NCI-H2081 treated with DMSO at 0.1 percent for 48 hours (cell line): ENCODE measurements at regions not wholly inside any gene's neighbourhood (a gene's known extent, or its start where the extent isn't known, plus 50 kb on each side); places are given as distances from the start of the nearest gene placed in this dataset.
"Not testable (repeated sequence)": the region's sequence is repeated elsewhere in the genome, so short reads cannot be mapped to it uniquely, and the experiment has no call there.

Experiments used
- DNase-seq: peaks from one replicate; lab custom pipeline; 2025; lab: John Stamatoyannopoulos, UW

DNA sequence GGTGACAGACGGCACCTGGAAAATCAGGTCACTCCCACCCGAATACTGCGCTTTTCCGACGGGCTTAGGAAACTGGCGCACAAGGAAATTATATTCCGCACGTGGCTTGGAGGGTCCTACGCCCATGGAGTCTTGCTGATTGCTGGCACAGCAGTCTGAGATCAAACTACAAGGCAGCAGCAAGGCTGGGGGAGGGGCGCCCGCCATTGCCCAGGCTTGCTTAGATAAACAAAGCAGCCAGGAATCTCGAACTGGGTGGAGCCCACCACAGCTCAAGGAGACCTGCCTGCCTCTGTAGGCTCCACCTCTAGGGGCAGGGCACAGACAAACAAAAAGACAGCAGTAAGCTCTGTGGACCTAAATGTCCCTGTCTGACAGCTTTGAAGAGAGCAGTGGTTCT, 394.3 kb downstream of the PTH2R start:
- DNase-seq, result not testable (repeated sequence)

DNA sequence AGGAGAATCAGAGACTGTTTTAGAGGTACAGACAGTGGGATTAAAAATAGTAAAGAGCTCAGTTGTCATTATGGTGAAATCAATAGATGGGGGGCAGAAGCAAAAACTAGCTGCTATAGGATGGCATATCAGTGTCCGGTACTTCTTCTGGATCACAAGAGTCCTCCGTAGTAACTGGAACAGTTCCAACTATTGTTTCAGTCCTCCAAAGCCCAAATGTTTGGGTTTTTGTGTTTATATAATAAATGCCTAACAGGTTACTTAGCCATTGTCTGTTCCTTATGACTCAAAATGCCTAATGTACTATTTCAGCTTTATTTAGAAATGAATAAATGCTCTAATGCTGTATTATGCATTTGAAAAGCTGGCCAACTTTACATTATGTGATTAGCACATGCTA, 401.2 kb downstream of the PTH2R start:
- no peak for DNase-seq

DNA sequence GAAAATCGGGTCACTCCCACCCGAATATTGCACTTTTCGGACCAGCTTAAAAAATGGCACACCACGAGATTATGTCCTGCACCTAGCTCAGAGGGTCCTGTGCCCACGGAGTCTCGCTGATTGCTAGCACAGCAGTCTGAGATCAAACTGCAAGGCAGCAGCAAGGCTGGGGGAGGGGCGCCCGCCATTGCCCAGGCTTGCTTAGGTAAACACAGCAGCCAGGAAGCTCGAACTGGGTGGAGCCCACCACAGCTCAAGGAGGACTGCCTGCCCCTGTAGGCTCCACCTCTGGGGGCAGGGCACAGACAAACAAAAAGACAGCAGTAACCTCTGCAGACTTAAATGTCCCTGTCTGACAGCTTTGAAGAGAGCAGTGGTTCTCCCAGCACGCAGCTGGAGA, 405.3 kb downstream of the PTH2R start:
- DNase-seq, result not testable (repeated sequence)

DNA sequence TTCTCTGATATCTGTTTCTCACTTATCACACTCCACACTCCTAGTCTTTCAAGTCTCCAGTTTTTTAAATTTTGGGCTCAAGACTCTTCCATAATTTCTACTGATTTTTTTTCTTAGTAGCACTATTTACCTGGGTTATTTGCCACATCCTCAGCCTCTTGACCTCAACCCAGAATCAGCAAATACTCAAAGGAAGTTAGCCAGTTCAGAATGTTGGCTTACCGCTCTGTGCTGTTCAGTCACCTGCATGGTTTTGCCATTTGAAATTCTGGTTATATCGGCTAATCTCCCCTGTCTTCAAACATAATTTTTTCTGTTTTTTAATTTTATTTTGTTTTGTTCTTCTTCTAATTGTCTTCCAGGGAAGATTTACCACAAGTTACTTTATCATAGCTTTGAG, 412.6 kb downstream of the PTH2R start:
- no peak for DNase-seq

DNA sequence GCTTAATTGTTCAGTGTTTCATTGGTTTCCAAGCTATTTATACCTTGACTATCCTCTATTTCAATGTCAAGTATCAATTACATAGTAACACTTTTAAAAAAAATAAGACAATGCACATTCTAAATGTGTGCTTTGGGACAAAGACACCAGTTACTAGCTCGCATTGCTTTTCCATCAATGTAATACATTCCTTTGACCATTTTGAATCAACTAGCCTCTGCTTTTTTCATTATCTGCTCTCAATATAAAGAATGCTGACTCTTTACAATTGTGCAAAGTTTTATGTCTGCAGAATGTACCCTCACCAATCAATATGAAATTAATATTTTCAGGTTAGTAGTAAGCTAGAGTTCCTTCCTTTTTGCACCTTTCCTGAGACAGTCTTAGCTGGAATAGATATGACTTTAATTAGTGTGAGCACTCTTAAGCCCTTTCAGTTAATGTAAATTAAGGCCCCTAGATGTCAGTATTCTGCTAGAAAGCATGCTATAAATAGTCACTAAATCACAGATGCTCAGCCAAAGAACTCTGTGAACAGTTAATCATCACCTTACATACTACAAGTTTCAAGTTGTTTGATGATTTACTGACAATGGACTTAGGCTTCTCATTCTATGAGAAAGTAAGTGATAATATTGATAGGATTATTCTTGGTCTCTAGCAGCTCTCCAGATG, 413.6 kb downstream of the PTH2R start:
- peak; percentile 19 for DNase-seq

DNA sequence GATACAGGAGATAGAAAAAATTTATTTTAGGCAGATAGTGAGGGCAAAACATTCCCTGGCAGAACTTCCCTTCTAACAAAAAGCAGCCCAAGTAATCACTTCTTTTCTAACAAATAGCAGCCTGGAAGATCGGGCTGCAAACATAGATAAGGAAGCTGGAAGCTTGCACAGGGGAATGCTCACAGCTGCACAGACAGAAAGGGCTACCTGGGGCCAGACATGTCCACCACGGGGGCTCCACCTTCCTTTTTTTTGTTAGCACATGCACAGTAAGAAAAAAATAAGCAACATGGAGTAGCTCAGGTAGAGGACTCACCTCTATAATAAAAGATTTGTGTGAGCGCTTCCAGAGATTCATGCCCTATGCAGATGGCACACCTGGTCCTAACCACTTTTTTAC, 420.5 kb downstream of the PTH2R start:
- no peak for DNase-seq

DNA sequence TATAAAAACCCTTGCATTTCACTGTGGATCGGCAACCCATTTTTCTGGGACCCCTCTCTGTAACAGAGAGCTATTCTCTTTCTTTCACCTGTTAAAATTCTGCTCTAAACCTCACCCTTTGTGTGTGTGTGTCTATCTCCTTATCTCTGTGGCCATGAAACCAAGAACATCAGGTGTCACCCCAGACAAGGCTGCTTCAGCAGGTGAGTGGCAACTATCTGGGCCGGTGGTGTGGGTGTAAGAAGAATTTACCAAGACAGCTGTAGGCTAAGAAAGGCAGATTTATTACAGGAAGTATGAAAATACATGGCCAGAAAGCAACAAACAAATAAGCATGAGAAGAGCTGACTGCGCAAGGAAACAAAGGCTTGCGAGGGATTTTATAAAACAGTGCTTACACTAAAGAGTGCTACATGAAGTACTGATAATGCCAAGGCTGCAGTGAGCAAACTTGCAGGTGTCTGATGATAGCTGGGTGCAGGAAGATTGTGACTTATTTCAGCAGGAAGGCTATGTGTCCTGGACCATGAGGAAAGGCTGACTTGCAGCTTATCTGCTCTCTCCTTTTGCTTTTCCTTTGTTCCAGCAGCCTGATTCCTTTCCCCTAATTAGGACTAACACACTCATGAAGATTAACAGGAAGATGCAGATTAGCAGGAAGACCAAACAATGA, 421.1 kb downstream of the PTH2R start:
- no peak for DNase-seq

DNA sequence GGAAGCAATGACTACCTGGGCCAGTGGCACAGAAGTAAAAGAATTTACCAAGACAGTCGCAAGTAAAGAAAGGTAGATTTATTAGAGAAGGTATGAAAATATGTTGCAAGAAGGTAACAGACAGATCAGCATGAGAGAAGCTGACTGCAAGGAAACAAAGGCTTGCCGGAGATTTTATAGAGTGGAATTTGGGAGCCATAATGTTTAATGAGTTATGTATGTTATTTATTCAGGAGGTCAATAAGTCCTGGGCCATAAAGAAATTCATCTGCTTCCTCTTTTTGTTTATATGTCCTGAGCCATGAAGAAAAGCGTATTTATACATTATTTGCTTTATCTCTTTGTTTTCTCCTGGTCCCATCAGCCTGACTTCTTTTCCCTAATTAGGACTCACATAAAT, 423.6 kb downstream of the PTH2R start:
- no peak for DNase-seq

DNA sequence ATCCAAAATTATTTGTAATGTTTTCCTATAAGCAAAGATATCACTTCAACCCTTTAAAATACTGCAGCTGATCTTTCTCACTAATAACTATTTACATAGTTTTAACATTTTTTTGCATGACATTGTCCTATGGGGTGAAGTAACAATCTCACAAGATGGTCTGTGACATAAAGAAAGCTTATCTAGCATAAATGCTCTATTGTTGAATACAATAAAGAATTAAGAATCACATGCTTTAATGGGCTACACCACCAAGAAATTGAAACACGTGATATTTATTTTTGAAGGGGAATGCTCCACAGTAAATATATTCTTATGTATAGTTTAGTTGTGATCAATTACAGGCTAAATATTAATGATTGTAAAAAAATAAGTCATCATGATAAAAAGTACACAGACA, 441.1 kb downstream of the PTH2R start:
- no peak for DNase-seq

DNA sequence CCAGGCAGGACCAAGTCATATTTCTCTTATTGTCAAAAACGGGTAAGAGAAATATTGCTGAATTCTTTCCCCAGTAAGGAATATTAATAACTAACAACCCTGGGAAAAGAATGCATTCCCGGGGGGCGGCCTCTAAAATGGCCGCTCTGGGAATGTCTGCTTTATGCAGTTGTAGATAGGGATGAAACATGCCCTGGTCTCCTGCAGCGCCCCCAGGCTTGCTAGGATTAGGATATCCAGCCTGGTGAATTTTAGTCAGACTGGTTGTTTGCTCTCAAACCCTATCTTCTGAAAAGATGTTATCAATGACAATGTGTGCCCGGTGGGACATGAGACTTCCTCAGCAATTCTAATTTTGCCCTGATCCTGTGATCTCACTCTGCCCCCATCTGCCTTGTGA, 448.1 kb downstream of the PTH2R start:
- no peak for DNase-seq

DNA sequence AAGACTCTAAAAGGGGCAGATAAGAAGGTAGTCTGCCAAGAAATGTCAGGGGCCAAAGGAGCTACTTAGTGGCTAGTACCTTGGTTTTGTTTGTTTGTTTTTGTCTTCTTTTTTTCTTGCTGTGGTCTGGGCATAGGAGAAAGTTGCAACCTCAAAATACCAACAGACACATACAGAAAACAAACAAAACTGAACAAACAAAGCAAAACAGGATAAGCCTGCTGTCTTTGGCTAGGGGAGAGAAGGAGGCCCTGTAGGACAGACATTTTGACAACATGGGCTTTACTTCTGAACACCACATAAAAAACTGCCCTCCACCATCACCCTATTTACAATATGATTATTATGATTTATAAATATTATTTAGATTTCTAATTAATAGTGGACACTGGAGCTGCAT, 460.8 kb downstream of the PTH2R start:
- no peak for DNase-seq

DNA sequence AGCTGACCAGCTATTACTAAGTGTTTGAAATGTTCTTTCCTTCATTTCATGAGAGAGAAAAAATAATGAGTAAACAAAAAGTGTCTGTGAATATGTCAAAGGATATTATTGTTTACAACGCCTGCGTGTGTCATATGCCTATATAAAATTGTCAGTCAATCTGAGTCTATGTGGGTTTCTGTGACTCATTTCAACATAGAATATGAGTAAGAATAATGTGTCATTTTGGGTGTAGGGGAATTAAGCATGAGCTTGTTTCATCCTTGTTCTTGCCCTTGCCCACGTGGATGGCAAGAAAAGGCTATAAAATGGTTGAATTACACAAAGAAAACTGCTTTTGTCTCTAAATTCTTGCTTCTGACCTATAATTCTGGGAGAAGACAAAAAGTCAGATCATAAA, 466.0 kb downstream of the PTH2R start:
- no peak for DNase-seq

DNA sequence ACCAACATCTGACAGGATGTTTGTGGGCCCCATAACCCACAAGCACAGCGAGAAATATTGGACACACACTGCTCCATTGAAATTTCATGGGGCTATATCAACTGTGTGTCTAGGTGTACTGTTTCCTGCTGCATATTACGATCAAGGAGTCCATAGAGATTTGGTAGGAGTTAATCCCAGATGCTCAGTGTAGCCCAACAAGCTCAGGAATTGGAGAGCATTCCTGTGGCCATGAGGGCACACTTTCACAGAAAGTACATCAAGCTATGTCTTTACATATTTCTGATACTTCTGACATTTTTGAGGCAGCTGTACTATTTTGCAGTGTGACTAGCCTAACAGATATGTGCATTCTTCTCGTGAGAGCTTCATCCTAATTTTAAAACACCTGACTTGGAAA, 473.1 kb downstream of the PTH2R start:
- no peak for DNase-seq

DNA sequence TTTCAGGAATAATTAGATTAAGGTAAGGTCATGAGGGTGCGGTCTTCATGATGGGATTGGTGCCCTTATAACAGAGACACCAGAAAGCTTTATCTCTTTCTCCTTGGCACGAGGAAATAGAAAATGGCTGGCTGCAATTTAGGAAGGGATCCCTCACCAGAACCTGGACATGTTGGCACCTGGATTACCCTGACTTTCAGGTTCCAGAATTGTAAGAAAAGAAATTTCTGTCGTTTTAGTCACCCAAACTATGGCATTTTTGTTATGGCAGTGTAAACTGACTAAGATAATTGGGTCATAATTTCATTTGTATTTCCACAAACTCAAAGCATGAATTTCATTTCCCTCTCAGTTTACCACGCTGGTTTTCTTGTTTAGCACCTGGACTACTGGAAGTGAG, 473.6 kb downstream of the PTH2R start:
- no peak for DNase-seq

DNA sequence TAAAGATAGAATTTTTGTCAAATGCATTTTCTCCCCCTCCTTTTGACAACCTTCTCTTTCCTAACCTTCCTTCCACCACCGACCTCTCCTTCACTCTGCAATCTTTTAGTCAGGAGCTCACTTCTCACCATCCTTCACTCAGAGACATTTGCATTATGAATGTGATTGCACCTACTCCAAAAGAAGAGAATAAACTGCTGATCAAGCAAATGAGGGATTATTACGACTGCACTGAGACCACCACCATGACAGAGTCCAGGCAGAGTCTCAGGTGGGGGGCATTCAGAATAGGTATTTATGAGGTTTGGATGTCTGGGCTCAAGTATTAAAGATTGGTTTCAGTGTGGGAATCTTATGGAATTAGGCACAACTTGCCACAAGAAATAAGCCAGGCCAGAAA, 483.9 kb downstream of the PTH2R start:
- DNase-seq, result no peak

DNA sequence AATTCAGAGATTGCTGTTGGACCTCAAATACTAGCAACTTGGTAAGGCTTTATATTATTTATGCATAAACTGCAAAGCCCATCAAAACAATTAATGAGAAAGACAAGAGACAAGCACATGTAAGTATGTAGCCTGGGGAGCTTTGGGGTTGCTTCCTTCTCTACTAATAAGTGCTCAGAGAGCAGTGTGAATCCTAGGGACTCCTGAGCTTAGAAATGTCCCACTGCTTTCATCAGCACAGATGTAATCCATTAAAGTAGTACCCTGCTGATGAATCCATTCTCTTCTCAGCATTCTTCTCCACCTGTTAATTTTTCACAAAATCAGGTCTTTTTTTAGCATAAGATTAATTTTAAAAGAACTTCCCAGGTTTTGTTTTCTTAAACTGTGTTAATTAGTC, 485.6 kb downstream of the PTH2R start:
- DNase-seq, result no peak

DNA sequence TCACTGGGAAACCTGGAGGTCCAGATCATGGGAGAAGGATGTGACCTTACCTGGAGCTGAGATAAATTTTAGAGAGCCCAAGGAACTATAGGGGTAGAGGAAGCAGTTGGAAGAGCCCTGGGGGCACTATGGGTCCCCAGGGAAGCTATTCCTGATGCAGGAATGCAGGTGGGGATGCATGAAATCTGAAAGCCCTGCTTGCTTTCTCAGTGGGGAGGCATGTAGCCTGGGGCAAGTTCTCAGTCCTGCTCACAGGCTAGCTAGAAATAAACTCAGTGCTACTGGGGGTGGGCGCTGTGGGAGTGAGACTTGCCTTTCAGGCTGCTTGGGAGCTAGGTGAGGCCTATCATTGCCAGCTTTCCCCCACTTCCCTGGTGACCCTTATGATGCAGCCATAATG, 499.7 kb downstream of the PTH2R start:
- no peak for DNase-seq

DNA sequence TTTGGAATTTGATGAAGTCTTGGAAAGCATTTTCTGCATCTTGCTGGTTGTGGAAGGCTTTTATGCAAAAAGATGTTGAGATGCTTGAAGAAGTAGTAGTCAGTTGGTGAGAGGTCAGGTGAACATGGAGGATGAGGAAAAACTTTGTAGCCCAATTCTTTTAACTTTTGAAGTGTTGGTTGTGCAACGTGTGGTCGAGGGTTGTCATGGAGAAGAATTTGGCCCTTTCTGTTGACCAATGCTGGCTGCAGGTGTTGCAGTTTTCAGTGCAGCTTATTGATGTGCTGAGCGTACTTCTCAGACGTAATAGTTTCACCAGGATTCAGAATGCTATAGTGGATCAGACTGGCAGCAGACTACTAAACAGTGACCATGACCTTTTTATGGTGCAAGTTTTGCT, 508.4 kb upstream of the MAP2 start:
- DNase-seq, result no peak

DNA sequence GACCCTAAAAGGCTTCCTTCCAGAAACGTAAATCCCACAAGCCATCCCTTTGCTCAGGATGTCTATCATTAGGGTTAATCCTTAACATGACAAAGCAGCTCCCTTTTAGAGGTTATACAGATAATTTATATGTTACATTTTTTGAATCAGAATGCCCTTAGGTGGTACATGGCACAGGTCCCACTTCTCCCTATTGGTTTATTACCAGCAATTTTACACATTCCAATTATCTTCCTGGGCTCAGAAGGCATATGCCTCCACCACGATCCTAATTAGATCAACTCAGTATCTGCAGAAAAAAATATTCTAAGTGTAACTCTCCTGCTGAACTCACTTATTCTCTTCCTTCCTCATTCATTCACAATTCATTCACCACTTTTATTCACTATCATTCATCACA, 507.0 kb upstream of the MAP2 start:
- no peak for DNase-seq

DNA sequence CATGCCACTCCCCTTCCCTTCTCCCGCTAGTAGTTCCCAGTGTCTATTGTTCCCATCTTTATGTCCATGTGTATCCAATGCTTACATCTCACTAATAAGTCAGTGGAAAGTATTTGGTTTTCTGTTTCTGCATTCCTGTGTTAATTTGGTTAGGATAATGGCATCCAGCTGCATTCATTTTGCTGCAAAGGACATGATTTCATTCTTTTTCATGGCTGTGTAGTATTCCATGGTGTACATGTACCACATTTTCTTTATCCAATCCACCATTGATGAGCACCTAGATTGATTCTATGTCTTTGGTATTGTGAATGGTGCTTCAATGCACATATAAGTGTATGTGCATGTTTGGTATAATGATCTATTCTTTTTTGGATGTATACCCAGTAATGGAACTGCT, 502.5 kb upstream of the MAP2 start:
- not testable (repeated sequence) for DNase-seq

DNA sequence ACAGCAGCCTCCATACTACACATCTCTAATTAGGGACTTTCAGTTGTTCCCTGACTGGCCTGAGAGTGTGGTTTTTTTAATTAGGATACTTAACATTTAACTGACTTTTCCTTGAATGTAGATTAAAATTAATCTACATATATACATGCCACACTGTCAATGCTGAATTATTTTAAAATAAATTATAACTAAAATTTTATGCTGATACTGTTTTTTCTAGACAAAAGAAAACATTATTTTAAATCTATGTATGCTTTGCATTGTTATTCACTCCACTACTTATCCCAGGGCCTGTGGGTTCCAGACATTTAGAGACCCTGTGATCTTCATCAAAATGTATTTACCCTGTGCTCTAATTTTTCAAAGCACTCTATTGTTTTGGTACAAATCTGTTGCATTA, 496.0 kb upstream of the MAP2 start:
- DNase-seq, result no peak

DNA sequence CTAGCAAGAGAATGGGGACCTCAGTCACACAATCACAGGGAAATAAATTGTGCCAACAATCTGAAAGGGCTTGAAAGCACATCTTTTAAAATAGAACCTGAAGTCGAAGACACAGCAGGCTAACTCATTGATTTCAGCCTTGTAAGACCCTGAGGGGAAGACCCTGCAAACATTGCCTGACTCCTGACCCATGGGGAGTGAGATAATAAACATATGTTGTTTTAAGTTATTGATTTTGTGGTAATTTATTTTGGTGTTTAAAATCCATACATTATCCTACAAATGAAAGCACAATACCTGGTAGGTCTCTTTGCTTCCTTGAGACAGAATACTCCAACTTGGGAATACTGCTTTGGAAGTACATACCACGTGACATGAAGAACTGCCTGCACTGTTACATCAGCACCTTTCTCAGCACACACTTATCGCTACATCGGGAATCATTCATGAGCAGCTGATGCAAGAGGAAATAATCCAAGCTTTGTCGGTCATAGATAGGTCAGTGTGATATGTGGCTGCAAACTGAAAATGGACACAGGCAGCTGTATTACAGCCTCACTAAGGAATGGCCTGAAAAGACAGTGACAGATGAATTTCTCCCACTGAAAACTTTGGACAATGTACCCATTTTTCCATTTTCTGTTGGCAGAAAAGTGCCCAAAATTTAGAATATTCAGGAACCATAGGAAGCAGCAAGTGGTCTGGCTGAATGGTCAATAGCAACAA, 494.5 kb upstream of the MAP2 start:
- DNase-seq, result no peak

DNA sequence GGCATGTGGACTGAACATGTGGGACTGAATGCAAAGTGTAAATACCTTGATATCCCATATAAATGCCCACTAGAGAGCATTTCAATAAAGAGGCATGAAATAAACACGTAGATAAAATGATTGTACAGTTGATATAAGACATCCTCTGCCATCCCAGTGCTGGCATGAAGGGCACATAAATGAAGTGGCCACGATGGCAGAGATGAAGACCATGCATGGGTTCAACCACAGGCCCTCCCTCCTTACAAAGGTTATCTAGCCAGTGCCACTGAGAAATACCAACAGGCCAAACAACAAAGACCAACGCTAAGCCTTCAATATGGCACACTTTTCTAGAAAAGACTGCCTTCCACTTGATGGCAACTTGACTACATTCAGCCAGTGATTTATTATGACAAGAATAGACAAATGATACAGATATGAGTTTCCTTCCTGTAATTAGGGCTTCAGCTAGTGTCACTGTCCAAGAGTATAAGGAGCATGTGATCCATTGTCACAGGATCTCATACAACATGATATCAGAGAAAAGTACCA, 493.9 kb upstream of the MAP2 start:
- no peak for DNase-seq
